Astrocyte of the spinal cord (primary cell): ENCODE measurements at regions not wholly inside any gene's neighbourhood (a gene's known extent, or its start where the extent isn't known, plus 50 kb on each side); places are given as distances from the start of the nearest gene placed in this dataset.

Experiments used
- DNase-seq: peaks from one replicate; pipeline ENCODE4 v3.0.0; 2011; ENCODE audit warnings: low read depth, low spot score
- H3K4me3 ChIP-seq: 2 replicates; pipeline ENCODE4 v1.5.1; 2011; ENCODE audit warnings: low read depth, mild to moderate bottlenecking, low read length, moderate library complexity
- in situ Hi-C: cut with HindIII; loops from 2 replicates; pipeline ENCODE4 v1.10.0; 2017; ENCODE audit warnings: low sequenced_read_pairs
- TF ChIP-seq, protein P1 (sequence below): IDR thresholded peaks from 2 replicates; pipeline ENCODE4 v1.5.1; 2012; ENCODE audit warnings: low read depth, mild to moderate bottlenecking, low read length, inconsistent platforms

DNA sequence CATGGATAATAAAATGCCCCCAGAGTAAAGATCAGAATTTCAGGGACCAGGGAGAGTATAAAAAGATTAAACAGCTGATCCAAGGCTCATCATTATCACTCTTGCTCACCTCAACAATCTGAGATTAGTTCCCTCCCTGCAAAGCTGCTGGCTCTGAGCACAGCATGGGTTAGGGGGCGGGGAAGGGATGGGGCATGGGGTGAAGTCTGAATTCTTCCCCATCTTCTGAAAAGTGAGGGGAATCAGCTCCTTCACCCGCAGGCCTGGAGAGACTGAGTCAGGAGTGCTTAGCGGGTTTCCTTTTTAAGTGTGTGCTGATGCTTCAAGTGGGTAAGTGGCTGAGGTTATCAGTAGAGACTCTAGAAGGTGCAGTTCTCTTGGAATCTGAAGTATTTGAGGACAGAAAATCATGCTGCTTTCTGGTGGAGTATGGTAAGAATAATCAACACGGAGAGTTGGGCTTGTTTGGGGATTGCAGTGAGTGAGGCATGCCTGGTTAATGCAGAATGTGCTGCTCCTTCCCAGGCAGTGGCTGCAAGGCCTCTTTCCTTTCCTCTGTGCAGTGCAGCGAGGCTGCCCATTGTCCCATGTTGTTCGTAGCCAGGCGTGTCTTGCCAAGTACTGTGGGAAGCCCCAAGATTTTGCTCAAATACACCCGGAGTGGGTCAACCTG, 59.2 kb upstream of the TRAK1 start:
- peak; percentile 61 for DNase-seq
- in situ Hi-C loops, result no loop called here
- H3K4me3 ChIP-seq, result no peak overlapping the region
- TF ChIP-seq, protein P1, sequence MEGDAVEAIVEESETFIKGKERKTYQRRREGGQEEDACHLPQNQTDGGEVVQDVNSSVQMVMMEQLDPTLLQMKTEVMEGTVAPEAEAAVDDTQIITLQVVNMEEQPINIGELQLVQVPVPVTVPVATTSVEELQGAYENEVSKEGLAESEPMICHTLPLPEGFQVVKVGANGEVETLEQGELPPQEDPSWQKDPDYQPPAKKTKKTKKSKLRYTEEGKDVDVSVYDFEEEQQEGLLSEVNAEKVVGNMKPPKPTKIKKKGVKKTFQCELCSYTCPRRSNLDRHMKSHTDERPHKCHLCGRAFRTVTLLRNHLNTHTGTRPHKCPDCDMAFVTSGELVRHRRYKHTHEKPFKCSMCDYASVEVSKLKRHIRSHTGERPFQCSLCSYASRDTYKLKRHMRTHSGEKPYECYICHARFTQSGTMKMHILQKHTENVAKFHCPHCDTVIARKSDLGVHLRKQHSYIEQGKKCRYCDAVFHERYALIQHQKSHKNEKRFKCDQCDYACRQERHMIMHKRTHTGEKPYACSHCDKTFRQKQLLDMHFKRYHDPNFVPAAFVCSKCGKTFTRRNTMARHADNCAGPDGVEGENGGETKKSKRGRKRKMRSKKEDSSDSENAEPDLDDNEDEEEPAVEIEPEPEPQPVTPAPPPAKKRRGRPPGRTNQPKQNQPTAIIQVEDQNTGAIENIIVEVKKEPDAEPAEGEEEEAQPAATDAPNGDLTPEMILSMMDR, result no peak

DNA sequence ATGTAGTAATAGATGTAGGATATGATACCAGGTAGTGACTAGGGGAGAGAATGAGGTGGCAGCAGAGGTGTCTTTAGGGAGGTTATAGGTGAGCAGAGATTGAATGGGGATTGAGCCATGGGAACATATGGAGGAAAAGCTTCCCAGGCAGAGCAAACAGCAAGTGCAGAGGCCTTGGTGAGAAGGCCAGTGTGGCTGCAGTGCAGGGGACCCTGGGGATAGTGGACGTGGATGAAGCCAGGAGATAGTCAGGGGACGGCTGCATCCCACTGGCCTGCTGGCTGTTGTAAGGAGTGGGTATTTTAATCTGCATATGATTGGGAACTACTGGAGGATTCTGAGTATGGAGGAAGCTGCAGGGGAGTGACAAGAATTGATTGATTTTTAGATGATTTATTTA, 62.7 kb upstream of the TRAK1 start:
- in situ Hi-C loops, result no loop called here
- no peak for DNase-seq
- TF ChIP-seq, protein P1, result no peak

DNA sequence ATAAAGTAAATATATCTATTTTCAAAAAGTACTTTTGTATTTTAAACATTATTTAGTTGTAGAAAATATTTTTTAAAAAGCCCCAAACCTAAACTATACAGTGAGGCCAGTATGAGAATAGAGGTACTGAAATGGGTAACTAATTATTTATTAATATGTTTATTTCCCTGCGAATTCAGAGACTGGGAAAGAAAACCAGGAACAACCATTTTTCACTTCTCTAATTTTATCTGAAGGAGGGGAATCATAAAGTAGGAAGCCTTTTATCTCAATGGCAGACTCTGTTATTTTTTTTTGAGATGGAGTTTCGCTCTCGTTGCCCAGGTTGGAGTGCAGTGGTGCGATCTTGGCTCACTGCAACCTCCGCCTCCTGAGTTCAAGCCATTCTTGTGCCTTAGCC, 63.6 kb upstream of the TRAK1 start:
- TF ChIP-seq, protein P1, result no peak
- DNase-seq, result no peak
- H3K4me3 ChIP-seq, result no peak overlapping the region
- in situ Hi-C loops, result no loop called here

More for the DNA sequence above, 62.7 kb upstream of the TRAK1 start:
- H3K4me3 ChIP-seq, result no peak overlapping the region

DNA sequence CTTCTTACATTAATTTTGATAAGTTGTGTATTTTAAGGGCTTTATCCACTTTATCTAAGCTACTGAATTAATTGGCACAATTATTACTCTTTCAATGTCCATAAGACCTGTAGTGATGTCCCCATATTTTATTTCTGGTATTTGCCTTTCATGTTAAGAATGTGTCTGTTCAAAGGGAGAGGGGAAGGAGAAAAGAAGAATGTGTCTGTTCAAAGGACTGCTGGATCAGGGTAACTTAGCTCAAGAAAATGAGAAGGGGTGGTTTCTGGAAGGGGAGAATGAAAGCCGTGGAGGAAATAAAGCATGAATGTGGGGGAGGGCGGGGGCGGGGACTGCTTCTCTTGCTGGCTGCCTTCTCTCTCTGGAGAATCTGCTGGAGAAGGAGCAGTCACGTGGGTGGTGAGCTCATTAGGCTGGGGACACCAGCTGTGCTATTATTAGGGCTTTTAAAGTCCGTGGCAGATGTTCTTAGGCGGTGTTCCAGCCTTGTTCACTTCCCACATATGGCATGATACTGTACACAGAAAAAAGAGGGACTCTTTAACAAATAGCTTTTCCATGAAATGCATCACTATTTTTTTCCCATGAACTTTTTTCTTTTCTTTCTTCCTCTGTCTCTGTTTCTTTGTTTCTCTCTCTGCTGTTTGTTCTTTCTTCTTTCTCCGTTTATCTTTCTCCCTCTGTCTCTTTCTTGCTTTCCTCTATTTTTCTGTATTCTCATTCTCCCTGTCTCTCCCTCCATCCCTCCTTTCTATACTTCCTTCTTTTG, 63.7 kb upstream of the ULK4 start:
- in situ Hi-C loops, result no loop called here
- TF ChIP-seq, protein P1, result no peak
- DNase-seq, result peak; percentile 98
- H3K4me3 ChIP-seq, result no peak overlapping the region

DNA sequence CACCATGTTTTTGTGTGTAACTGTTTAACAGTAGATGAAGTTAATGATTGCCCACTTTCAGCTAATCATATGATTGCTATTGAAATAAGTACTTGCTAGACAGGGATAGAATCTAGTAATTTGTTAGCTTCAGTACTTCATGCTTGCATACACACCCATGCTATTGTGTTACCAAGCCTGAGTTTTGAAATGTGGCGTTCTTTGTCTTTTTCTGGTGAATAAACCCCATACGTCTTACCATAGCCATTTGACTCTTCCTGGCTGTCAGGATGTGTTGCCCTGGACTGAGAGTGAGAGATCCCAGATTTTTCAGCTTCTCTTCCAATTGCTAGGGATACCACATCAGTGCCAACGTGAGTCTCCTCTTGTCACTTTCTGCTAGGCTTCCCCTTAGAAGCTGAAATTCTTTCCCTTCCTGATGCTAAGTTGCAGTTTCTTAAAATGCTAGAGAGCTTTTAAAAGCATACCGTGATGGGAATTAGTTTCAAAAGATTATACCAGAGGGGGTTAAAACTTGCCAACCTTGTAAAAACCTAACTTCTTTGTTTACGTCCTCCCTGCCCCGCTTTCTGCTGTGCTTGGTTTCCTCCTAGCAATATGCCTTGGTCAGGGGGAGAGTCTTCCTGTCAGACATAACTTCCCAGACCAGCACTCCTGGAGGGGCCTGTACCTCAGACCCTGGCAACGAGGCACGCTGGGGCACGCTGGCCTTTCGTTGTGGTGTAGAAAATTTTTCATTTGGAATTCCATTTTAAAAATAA, 62.9 kb upstream of the ULK4 start:
- no peak overlapping the region for H3K4me3 ChIP-seq
- peak; percentile 42 for DNase-seq
- TF ChIP-seq, protein P1, result no peak
- in situ Hi-C loops, result no loop called here

DNA sequence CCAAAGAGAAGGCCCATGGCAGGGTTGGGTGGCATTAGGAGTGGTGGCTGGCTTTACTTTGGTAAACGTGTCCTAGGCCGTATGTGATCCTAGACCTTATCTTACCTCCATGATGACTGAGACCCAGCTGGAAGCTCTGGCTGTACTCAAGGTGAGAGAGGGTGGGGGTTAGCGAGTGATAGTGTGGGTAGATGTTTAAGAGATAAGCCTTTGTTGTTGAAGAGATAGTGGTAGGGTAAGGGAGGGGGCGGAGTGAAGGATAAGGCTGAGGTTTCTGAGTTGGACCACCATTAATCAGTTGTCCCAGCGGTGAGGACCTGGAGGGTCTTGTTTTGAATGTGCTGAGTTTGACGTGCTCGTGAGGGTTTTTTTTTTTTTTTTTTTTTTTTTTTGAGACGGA, 61.5 kb upstream of the ULK4 start:
- no peak for DNase-seq
- in situ Hi-C loops, result no loop called here
- H3K4me3 ChIP-seq, result no peak overlapping the region
- TF ChIP-seq, protein P1, result no peak
